CD4-positive, alpha-beta T cell treated with Interleukin-15 for 4 hours (primary cell): ENCODE measurements at regions not wholly inside any gene's neighbourhood (a gene's known extent, or its start where the extent isn't known, plus 50 kb on each side); places are given as distances from the start of the nearest gene placed in this dataset.

Experiments
- DNase-seq: peaks from one replicate; pipeline ENCODE4 v3.0.0-alpha.2; 2020; ENCODE audit warnings: low spot score

GRCh38 chr11:13062115-13062514 lies 53.0 kb downstream of the RASSF10 start:
- no peak for DNase-seq

GRCh38 chr11:13064593-13064992 lies 55.5 kb downstream of the RASSF10 start:
- no peak for DNase-seq

GRCh38 chr11:13065200-13065787 lies 56.2 kb downstream of the RASSF10 start:
- no peak for DNase-seq

- no peak for DNase-seq
Measured at GRCh38 chr11:13068211-13068610, 59.1 kb downstream of the RASSF10 start.

GRCh38 chr11:13073119-13073981 lies 64.2 kb downstream of the RASSF10 start:
- no peak for DNase-seq

GRCh38 chr11:13074714-13075464 lies 65.8 kb downstream of the RASSF10 start:
- DNase-seq = no peak

- no peak for DNase-seq
Measured at GRCh38 chr11:13076961-13077360, 67.8 kb downstream of the RASSF10 start.

- no peak for DNase-seq
Measured at GRCh38 chr11:13080861-13081260, 71.7 kb downstream of the RASSF10 start.

- no peak for DNase-seq
Measured at GRCh38 chr11:13082588-13082987, 73.5 kb downstream of the RASSF10 start.

GRCh38 chr11:13090228-13090708 lies 81.2 kb downstream of the RASSF10 start:
- DNase-seq = no peak

- no peak for DNase-seq
Measured at GRCh38 chr11:13091373-13091772, 82.3 kb downstream of the RASSF10 start.

- DNase-seq = no peak
Measured at GRCh38 chr11:13091804-13092203, 82.7 kb downstream of the RASSF10 start.

- no peak for DNase-seq
Measured at GRCh38 chr11:13094930-13095687, 86.0 kb downstream of the RASSF10 start.

GRCh38 chr11:13098063-13098462 lies 88.9 kb downstream of the RASSF10 start:
- no peak for DNase-seq

- no peak for DNase-seq
Measured at GRCh38 chr11:13098616-13099289, 89.6 kb downstream of the RASSF10 start.

- DNase-seq = no peak
Measured at GRCh38 chr11:13101644-13102512, 92.8 kb downstream of the RASSF10 start.

GRCh38 chr11:13102513-13102840 lies 93.4 kb downstream of the RASSF10 start:
- DNase-seq = no peak

- DNase-seq = no peak
Measured at GRCh38 chr11:13102865-13103539, 93.9 kb downstream of the RASSF10 start.

- DNase-seq = no peak
Measured at GRCh38 chr11:13103962-13104554, 94.9 kb downstream of the RASSF10 start.
